Stomach (tissue), 4 donors: ENCODE measurements at regions not wholly inside any gene's neighbourhood (a gene's known extent, or its start where the extent isn't known, plus 50 kb on each side); places are given as distances from the start of the nearest gene placed in this dataset.

Source experiments
- POLR2A ChIP-seq, 4 donors: fragments of 450-650 bp; IDR thresholded peaks; one replicate each; pipeline ENCODE4 v1.6.1; 2016; ENCODE audit warnings: antibody characterized with exemption in 4 of 4, control low read depth in 2 of 4, mild to moderate bottlenecking in 1 of 4, moderate library complexity in 1 of 4
- POLR2AphosphoS5 ChIP-seq, 3 donors: sonication (generic); formaldehyde crosslinking; IDR thresholded peaks; one replicate each; pipeline ENCODE4 v1.6.1; 2016; ENCODE audit warnings: antibody characterized with exemption in 3 of 3
- TF ChIP-seq, protein P1 (sequence below), 7 experiments: fragments of 450-650 bp in 4 of 7; fragments of 200-600 bp in 3 of 7; sonication (generic) in 3 of 7; IDR thresholded peaks; one replicate each; pipeline ENCODE4 v1.5.1; 2016 to 2019; ENCODE audit warnings: antibody characterized with exemption in 7 of 7, control low read depth in 2 of 7, mild to moderate bottlenecking in 1 of 7

DNA sequence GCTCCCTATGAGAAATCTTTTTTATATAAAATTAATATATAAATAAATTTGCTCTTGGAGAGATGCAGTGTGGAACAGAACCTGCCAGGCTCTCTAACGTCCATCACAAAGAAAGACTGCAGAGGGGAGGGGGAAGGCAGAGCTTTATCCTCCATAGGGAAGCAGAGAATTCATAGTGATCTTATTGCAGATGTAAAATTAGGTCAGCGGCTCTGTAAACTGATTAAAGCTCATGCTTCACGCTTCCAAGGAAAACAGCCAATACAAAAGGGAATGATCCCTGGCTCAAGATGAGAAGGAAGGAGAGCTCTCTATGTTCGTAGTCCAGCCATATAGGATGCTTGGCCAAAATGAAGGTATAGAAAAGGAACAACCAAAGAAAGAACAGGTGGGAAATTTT, 532.3 kb upstream of the PSMD7 start:
- TF ChIP-seq, protein P1, sequence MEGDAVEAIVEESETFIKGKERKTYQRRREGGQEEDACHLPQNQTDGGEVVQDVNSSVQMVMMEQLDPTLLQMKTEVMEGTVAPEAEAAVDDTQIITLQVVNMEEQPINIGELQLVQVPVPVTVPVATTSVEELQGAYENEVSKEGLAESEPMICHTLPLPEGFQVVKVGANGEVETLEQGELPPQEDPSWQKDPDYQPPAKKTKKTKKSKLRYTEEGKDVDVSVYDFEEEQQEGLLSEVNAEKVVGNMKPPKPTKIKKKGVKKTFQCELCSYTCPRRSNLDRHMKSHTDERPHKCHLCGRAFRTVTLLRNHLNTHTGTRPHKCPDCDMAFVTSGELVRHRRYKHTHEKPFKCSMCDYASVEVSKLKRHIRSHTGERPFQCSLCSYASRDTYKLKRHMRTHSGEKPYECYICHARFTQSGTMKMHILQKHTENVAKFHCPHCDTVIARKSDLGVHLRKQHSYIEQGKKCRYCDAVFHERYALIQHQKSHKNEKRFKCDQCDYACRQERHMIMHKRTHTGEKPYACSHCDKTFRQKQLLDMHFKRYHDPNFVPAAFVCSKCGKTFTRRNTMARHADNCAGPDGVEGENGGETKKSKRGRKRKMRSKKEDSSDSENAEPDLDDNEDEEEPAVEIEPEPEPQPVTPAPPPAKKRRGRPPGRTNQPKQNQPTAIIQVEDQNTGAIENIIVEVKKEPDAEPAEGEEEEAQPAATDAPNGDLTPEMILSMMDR (IDR thresholded peaks at IDR 0.05), result no peak
- TF ChIP-seq POLR2AphosphoS5 (IDR thresholded peaks at IDR 0.05) (no peak), POLR2A (IDR thresholded peaks at IDR 0.05) (no peak)
